ENCODE measurements at regions not wholly inside any gene's neighbourhood (a gene's known extent, or its start where the extent isn't known, plus 50 kb on each side); places are given as distances from the start of the nearest gene placed in this dataset.

GRCh38 chr9:116007824-116008223 lies 145.8 kb upstream of the PAPPA start:
- ATAC-seq (ENCODE audit: insufficient read depth, low read depth) (no peak), DNase-seq (no peak)
- no peaks in the 10 kb centered on the region for H3K27me3 ChIP-seq (ENCODE audit: insufficient read depth, low read length, poor library complexity)
- no peaks in the 10 kb centered on the region for H3K79me2 ChIP-seq (ENCODE audit: insufficient read depth, low read length)
- TF ChIP-seq, protein P1, sequence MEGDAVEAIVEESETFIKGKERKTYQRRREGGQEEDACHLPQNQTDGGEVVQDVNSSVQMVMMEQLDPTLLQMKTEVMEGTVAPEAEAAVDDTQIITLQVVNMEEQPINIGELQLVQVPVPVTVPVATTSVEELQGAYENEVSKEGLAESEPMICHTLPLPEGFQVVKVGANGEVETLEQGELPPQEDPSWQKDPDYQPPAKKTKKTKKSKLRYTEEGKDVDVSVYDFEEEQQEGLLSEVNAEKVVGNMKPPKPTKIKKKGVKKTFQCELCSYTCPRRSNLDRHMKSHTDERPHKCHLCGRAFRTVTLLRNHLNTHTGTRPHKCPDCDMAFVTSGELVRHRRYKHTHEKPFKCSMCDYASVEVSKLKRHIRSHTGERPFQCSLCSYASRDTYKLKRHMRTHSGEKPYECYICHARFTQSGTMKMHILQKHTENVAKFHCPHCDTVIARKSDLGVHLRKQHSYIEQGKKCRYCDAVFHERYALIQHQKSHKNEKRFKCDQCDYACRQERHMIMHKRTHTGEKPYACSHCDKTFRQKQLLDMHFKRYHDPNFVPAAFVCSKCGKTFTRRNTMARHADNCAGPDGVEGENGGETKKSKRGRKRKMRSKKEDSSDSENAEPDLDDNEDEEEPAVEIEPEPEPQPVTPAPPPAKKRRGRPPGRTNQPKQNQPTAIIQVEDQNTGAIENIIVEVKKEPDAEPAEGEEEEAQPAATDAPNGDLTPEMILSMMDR (IDR thresholded peaks at IDR 0.05; ENCODE audit: borderline replicate concordance, extremely low read depth, low read length, poor library complexity, severe bottlenecking), result no peak
- TF ChIP-seq EZH2 (IDR thresholded peaks at IDR 0.05; ENCODE audit: borderline replicate concordance, low read depth, low read length, severe bottlenecking), result no peak
- H3K4me3 ChIP-seq (ENCODE audit: low read depth in 1 of 2, low read length in 2 of 2), result no peak overlapping the region
- no peaks in the 10 kb centered on the region for H3K4me1 ChIP-seq (ENCODE audit: insufficient read depth, low read length)
- H3K4me2 ChIP-seq (ENCODE audit: insufficient read depth, low read length), result no peak overlapping the region
- no peak overlapping the region for H2AFZ ChIP-seq (ENCODE audit: low read depth, low read length)
- no peak overlapping the region for H3K9ac ChIP-seq (ENCODE audit: low read depth, low read length)
- no peaks in the 10 kb centered on the region for H4K20me1 ChIP-seq (ENCODE audit: insufficient read depth, low read length)
- H3K9me3 ChIP-seq (ENCODE audit: insufficient read depth, low read length, severe bottlenecking), result no peaks in the 10 kb centered on the region
- no peak overlapping the region for H3K27ac ChIP-seq (ENCODE audit: low read length)
- H3K36me3 ChIP-seq (ENCODE audit: insufficient read depth, low read length), result no peaks in the 10 kb centered on the region

DNA sequence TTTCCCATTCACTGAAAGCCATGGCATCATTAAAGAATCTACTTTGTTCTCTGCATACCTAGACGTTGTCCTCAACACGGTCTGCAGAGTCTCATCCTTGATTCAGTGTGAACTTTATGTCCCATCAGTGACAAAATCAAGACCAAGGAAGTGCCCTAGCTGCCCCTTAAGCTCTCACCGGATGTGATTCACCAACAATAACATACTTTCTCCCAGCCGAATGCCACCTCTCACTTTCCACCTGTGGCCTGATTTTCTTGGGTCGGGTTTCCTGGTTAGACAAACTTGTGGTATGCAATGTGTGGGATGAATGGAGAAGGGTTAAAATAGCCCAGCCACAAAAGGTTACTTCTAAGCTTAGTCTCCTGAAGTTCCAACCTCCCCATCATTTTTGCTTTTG lies 145.3 kb upstream of the PAPPA start:
- Histone ChIP-seq H3K4me1 (ENCODE audit: insufficient read depth, low read length) (no peaks in the 10 kb centered on the region), H3K4me2 (ENCODE audit: insufficient read depth, low read length) (no peak overlapping the region), H3K36me3 (ENCODE audit: insufficient read depth, low read length) (no peaks in the 10 kb centered on the region), H3K9ac (ENCODE audit: low read depth, low read length) (no peak overlapping the region), H2AFZ (ENCODE audit: low read depth, low read length) (no peak overlapping the region), H4K20me1 (ENCODE audit: insufficient read depth, low read length) (no peaks in the 10 kb centered on the region), H3K27ac (ENCODE audit: low read length) (no peak overlapping the region), H3K9me3 (ENCODE audit: insufficient read depth, low read length, severe bottlenecking) (no peaks in the 10 kb centered on the region), H3K79me2 (ENCODE audit: insufficient read depth, low read length) (no peaks in the 10 kb centered on the region), H3K27me3 (ENCODE audit: insufficient read depth, low read length, poor library complexity) (no peaks in the 10 kb centered on the region), H3K4me3 (ENCODE audit: low read depth in 1 of 2, low read length in 2 of 2) (no peak overlapping the region)
- TF ChIP-seq EZH2 (IDR thresholded peaks at IDR 0.05; ENCODE audit: borderline replicate concordance, low read depth, low read length, severe bottlenecking), result no peak
- TF ChIP-seq, protein P1 (IDR thresholded peaks at IDR 0.05; ENCODE audit: borderline replicate concordance, extremely low read depth, low read length, poor library complexity, severe bottlenecking), result no peak
- DNase-seq (no peak), ATAC-seq (ENCODE audit: insufficient read depth, low read depth) (no peak)

DNA sequence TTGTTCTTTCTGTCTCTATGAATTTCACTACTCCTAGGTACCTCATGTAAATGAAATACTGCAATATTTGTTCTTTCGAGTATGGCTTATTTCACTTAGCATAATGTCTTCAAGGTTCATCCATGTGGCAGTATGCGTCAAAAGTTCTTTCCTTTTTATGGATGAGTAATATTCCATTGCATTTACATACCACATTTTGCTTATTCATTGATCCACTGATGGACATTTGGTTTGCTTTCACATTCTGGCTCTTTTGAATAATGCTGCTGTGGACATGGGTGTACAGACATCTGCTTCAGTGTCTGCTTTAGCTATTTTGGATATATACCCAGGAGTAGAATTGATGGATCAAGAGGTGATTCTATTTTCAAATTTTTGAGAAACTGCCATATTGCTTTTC lies 144.2 kb upstream of the PAPPA start:
- H3K9me3 ChIP-seq (ENCODE audit: insufficient read depth, low read length, severe bottlenecking), result no peaks in the 10 kb centered on the region
- H3K36me3 ChIP-seq (ENCODE audit: insufficient read depth, low read length), result no peaks in the 10 kb centered on the region
- no peaks in the 10 kb centered on the region for H4K20me1 ChIP-seq (ENCODE audit: insufficient read depth, low read length)
- H3K4me2 ChIP-seq (ENCODE audit: insufficient read depth, low read length), result no peak overlapping the region
- H3K79me2 ChIP-seq (ENCODE audit: insufficient read depth, low read length), result no peaks in the 10 kb centered on the region
- no peaks in the 10 kb centered on the region for H3K27me3 ChIP-seq (ENCODE audit: insufficient read depth, low read length, poor library complexity)
- DNase-seq (no peak), ATAC-seq (ENCODE audit: insufficient read depth, low read depth) (no peak)
- no peak overlapping the region for H2AFZ ChIP-seq (ENCODE audit: low read depth, low read length)
- no peak overlapping the region for H3K4me3 ChIP-seq (ENCODE audit: low read depth in 1 of 2, low read length in 2 of 2)
- TF ChIP-seq, protein P1 (IDR thresholded peaks at IDR 0.05; ENCODE audit: borderline replicate concordance, extremely low read depth, low read length, poor library complexity, severe bottlenecking), result no peak
- TF ChIP-seq EZH2 (IDR thresholded peaks at IDR 0.05; ENCODE audit: borderline replicate concordance, low read depth, low read length, severe bottlenecking), result no peak
- H3K4me1 ChIP-seq (ENCODE audit: insufficient read depth, low read length), result no peaks in the 10 kb centered on the region
- no peak overlapping the region for H3K27ac ChIP-seq (ENCODE audit: low read length)
- no peak overlapping the region for H3K9ac ChIP-seq (ENCODE audit: low read depth, low read length)

DNA sequence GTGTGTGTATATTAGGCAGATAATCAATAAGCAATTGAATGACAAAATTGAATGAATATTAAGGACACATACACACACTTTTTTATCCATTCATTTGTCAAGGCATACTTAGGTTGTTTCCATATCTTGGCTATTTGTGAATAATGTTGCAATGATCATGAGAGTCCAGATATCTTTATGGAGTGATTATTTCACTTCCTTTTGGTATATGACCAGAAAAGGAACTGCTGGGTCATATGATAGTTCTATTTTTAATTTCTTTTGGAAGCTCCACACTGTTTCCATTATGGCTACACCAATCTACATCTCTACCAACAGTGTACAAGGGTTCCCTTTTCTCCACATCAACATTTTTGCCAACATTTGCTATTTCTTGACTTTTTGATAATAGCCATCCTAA lies 137.7 kb upstream of the PAPPA start:
- Histone ChIP-seq H3K79me2 (ENCODE audit: insufficient read depth, low read length) (no peaks in the 10 kb centered on the region), H3K9ac (ENCODE audit: low read depth, low read length) (no peak overlapping the region), H3K27ac (ENCODE audit: low read length) (no peak overlapping the region), H3K4me2 (ENCODE audit: insufficient read depth, low read length) (no peak overlapping the region), H2AFZ (ENCODE audit: low read depth, low read length) (no peak overlapping the region), H3K4me3 (ENCODE audit: low read depth in 1 of 2, low read length in 2 of 2) (no peak overlapping the region), H3K4me1 (ENCODE audit: insufficient read depth, low read length) (no peaks in the 10 kb centered on the region), H4K20me1 (ENCODE audit: insufficient read depth, low read length) (no peaks in the 10 kb centered on the region), H3K36me3 (ENCODE audit: insufficient read depth, low read length) (no peaks in the 10 kb centered on the region), H3K27me3 (ENCODE audit: insufficient read depth, low read length, poor library complexity) (no peaks in the 10 kb centered on the region), H3K9me3 (ENCODE audit: insufficient read depth, low read length, severe bottlenecking) (no peaks in the 10 kb centered on the region)
- DNase-seq (no peak), ATAC-seq (ENCODE audit: insufficient read depth, low read depth) (no peak)
- TF ChIP-seq EZH2 (IDR thresholded peaks at IDR 0.05; ENCODE audit: borderline replicate concordance, low read depth, low read length, severe bottlenecking), result no peak
- TF ChIP-seq, protein P1 (IDR thresholded peaks at IDR 0.05; ENCODE audit: borderline replicate concordance, extremely low read depth, low read length, poor library complexity, severe bottlenecking), result no peak

Measured in DND-41 (cell line).